ENCODE measurements at regions not wholly inside any gene's neighbourhood (a gene's known extent, or its start where the extent isn't known, plus 50 kb on each side); places are given as distances from the start of the nearest gene placed in this dataset.

DNA sequence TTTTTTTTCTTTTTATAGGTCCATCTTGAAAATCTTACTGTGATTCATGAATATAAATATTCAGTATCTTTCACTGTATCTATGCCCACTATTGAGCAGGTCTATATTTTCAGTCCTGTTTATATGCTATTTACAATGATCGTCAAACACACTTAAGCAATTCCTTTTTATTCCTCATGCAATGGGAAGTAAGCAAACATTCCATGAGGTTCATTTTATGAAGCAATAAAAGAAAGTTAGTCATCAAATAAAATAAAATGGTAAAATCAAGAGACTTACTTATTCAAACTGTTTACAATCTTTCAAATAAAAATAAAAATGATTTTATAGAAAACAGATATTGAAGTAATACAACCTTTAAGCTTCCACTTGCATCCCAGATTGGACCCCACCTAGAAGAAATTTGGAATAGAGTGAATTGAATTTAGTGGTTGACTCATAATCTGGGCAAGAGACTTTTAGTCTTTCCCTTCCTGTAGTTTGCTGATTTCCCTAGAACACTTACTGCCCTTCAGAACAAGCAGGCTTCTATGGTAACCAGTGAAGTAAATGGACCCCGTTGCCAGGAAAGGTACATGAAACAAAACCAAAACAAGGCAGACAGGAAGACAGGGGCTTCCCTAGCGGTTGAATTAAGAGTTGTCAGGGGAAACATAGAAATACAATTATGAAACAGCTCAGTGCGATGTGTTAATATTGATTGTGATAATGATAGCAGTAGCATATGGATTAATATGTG lies 241.0 kb upstream of the ATP2B1 start:
- no peak overlapping the region for H3K9ac ChIP-seq (ENCODE audit: low read length)
- no peak for FAIRE-seq

DNA sequence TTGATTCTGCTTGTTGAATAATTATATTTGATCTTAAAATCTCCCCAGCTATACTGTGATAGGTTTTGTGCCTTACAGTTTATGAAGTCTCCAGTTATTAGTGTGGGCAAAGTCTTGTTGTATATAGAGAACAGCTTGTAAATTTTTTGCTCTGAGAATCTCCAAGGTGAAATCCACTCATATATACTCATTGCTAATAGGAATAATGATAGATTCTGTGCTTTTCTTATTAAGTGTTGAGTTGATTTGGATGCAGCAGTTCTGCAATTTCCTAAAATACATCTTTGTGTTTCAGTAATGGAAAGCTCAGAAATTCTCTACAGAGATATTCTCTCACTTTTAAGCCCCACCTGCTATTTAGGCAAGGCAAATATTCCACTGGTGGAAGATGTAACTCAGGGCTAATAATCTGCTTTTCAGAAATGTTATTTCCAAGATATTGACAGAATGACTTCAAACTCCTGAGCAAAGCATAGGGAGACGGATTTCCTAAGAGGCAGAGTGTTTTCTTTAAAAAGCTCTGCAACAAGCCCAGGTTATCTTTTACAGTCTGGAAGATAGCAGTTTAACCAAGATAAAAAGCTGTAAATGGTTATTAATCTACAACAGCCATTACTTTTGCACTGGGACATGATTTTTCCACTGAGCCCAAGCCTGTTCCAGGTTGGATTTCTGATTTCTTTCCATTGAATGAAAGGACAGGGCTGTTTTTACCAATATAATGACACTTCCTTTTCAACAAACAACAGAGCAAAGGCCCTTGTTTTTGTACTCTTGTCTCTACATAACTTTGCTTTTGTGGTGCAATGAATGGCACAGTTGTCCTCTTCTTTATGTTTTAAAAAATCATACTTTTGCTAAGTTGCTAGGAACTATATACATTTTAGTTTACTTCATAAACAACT lies 239.9 kb upstream of the ATP2B1 start:
- TF ChIP-seq, protein P1, sequence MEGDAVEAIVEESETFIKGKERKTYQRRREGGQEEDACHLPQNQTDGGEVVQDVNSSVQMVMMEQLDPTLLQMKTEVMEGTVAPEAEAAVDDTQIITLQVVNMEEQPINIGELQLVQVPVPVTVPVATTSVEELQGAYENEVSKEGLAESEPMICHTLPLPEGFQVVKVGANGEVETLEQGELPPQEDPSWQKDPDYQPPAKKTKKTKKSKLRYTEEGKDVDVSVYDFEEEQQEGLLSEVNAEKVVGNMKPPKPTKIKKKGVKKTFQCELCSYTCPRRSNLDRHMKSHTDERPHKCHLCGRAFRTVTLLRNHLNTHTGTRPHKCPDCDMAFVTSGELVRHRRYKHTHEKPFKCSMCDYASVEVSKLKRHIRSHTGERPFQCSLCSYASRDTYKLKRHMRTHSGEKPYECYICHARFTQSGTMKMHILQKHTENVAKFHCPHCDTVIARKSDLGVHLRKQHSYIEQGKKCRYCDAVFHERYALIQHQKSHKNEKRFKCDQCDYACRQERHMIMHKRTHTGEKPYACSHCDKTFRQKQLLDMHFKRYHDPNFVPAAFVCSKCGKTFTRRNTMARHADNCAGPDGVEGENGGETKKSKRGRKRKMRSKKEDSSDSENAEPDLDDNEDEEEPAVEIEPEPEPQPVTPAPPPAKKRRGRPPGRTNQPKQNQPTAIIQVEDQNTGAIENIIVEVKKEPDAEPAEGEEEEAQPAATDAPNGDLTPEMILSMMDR (IDR thresholded peaks at IDR 0.05; ENCODE audit: insufficient read depth, low read depth, low read length): no peak
- TF ChIP-seq EZH2 (IDR thresholded peaks at IDR 0.05; ENCODE audit: insufficient read depth, low read length): no peak
- Mint-ChIP-seq H3K4me3 (ENCODE audit: unreplicated experiment) (no peak overlapping the region), H3K27ac (ENCODE audit: unreplicated experiment) (peak overlapping the region; percentile 97), H3K4me1 (ENCODE audit: low read depth, unreplicated experiment) (peaks cover 37% of the 10 kb centered on the region), H3K9me3 (ENCODE audit: unreplicated experiment) (no peaks in the 10 kb centered on the region), H3K36me3 (ENCODE audit: low read depth, unreplicated experiment) (no peaks in the 10 kb centered on the region), H3K27me3 (ENCODE audit: low read depth, unreplicated experiment) (no peaks in the 10 kb centered on the region)
- DNase-seq (ENCODE audit: low read depth) (no peak), FAIRE-seq (peak; percentile 78)
- H3K79me2 ChIP-seq (ENCODE audit: insufficient read depth, low read length): no peaks in the 10 kb centered on the region
- peak overlapping the region; percentile 90 for H3K27ac ChIP-seq (ENCODE audit: low read depth, low read length)
- H2AFZ ChIP-seq (ENCODE audit: low read depth, low read length): no peak overlapping the region
- H3K36me3 ChIP-seq (ENCODE audit: insufficient read depth, low read length): no peaks in the 10 kb centered on the region
- H3K4me1 ChIP-seq (ENCODE audit: insufficient read depth, low read length): peaks cover 26% of the 10 kb centered on the region
- no peaks in the 10 kb centered on the region for H3K9me3 ChIP-seq (ENCODE audit: insufficient read depth, low read depth, low read length)
- no peaks in the 10 kb centered on the region for H4K20me1 ChIP-seq (ENCODE audit: insufficient read depth, low read length)
- no peak overlapping the region for H3K4me3 ChIP-seq (ENCODE audit: insufficient read depth, low read depth, low read length)
- H3K27me3 ChIP-seq (ENCODE audit: insufficient read depth, low read length): no peaks in the 10 kb centered on the region
- peak overlapping the region; percentile 78 for H3K4me2 ChIP-seq (ENCODE audit: low read length)
- H3K9ac ChIP-seq (ENCODE audit: low read length): peak overlapping the region; percentile 77

More for the DNA sequence above, 241.0 kb upstream of the ATP2B1 start:
- no peak overlapping the region for H2AFZ ChIP-seq (ENCODE audit: low read depth, low read length)
- H3K27ac Mint-ChIP-seq (ENCODE audit: unreplicated experiment): peak overlapping the region; percentile 4
- peaks cover 26% of the 10 kb centered on the region for H3K4me1 ChIP-seq (ENCODE audit: insufficient read depth, low read length)
- no peaks in the 10 kb centered on the region for H4K20me1 ChIP-seq (ENCODE audit: insufficient read depth, low read length)
- no peaks in the 10 kb centered on the region for H3K9me3 ChIP-seq (ENCODE audit: insufficient read depth, low read depth, low read length)
- no peaks in the 10 kb centered on the region for H3K79me2 ChIP-seq (ENCODE audit: insufficient read depth, low read length)
- TF ChIP-seq, protein P1 (IDR thresholded peaks at IDR 0.05; ENCODE audit: insufficient read depth, low read depth, low read length): peak; percentile 17
- no peak for TF ChIP-seq EZH2 (IDR thresholded peaks at IDR 0.05; ENCODE audit: insufficient read depth, low read length)
- H3K4me3 ChIP-seq (ENCODE audit: insufficient read depth, low read depth, low read length): no peak overlapping the region
- H3K27me3 Mint-ChIP-seq (ENCODE audit: low read depth, unreplicated experiment): no peaks in the 10 kb centered on the region
- peak; percentile 78 for DNase-seq (ENCODE audit: low read depth)
- H3K27ac ChIP-seq (ENCODE audit: low read depth, low read length): peak overlapping the region; percentile 32
- H3K4me3 Mint-ChIP-seq (ENCODE audit: unreplicated experiment): no peak overlapping the region
- peaks cover 34% of the 10 kb centered on the region for H3K4me1 Mint-ChIP-seq (ENCODE audit: low read depth, unreplicated experiment)
- no peaks in the 10 kb centered on the region for H3K27me3 ChIP-seq (ENCODE audit: insufficient read depth, low read length)
- no peaks in the 10 kb centered on the region for H3K9me3 Mint-ChIP-seq (ENCODE audit: unreplicated experiment)
- no peak overlapping the region for H3K4me2 ChIP-seq (ENCODE audit: low read length)
- no peaks in the 10 kb centered on the region for H3K36me3 ChIP-seq (ENCODE audit: insufficient read depth, low read length)
- no peaks in the 10 kb centered on the region for H3K36me3 Mint-ChIP-seq (ENCODE audit: low read depth, unreplicated experiment)
